ENCODE measurements at regions not wholly inside any gene's neighbourhood (a gene's known extent, or its start where the extent isn't known, plus 50 kb on each side); places are given as distances from the start of the nearest gene placed in this dataset.

DNA sequence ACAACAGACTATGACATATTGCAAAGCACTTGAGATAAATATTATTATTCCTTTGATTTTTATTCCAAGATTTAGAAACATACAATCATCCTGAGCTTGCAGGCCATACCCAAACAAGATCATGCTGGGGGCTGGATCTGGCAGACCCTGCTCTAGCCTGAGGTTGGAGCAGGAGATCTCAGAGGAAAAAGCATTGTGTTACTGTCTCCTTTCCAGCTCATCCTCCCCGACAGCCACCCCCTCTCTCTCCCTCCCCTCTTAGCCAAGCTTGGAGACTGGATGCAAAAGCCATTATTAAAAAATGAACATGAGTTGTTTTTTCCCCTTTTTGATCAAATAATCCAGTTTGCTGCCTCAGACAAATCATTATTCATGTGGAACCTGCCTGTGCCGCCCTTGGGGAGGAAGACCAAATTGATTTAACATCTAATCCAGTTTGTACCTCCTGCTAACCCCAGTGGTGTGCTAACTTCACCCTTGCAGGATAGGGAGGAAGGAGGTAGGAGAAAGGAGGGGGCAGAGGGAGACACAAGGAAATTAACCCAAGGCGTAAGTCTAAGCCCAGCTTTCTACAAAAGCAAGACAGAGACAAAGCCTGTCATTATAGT lies 565.8 kb upstream of the TBX3 start:
- no peak for DNase-seq
- intact Hi-C loops (cut with DNase I): no loop called here

DNA sequence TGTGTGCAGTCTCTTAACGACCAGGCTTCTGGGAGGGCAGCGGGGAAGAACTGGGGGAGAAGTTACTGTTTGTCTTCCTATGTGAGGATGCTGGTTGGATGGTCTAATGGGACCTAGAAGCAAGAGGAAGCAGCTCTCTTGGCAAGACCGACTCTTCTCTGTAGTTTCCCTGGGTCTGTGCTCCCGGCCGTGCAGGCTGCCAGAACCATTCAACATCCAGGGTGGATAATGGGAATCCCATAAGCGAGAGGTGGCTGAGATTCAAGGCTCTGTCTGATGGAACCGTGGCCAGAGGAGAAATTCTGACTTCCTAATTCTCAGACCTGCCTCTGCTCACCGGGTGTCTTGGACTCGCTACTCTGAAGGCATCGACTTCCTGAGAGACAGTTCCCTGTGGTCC lies 561.0 kb upstream of the TBX3 start:
- intact Hi-C loops (cut with DNase I): no loop called here
- no peak for DNase-seq

DNA sequence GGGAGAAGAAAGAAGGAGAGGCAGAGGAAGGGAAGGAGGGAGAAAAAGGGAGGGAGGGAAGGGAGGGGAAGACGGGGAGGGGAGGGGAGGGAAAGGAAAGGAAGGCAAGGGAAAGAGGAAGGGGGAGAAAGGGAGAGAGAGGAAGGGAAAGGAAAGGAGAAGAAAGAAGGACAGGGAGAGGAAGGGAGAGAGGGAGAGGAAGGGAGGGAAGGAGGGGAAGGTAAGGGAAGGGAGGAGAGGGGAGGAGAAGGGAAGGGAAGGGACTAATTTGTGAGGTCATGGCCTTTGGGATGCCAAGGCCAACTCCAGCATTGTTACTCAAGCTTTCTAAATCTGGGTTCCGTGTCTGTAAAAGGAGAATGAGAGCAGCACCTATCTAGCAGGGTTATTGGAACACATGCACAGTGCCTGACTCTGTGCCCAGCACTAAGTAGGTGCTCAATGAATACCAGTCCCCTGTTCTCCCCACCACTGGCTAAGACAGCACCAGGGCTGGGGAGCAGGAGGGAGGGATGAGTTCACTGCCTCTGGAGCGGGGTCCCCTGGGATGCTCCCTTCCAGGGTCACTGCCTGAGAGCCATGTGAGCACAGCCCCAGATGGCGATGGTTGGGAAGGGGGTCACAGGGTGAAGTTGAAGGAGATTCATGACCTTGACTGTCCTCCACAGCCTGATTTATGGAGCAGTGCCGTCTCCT lies 560.1 kb upstream of the TBX3 start:
- no peak for DNase-seq
- intact Hi-C loops (cut with DNase I): no loop called here

DNA sequence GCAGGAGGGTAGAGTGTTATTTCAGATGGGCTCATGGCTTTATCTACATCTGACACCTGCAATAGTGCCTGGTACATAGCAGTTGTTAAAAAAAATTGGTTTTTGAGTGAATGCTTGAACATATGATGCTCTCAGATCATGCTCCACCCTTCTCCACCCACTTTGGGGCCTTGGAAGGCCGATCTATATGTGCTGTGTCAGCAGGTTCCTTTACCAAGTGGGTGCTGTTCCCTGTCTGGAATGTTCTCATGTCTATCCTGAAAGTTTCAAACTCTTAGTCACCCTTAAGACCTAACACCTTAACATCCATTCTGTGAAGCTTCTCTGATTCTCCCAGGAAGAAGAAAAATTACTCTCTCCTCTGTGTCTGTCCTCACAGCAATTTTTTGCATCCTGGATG lies 556.3 kb upstream of the TBX3 start:
- intact Hi-C loops (cut with DNase I): no loop called here
- no peak for DNase-seq

DNA sequence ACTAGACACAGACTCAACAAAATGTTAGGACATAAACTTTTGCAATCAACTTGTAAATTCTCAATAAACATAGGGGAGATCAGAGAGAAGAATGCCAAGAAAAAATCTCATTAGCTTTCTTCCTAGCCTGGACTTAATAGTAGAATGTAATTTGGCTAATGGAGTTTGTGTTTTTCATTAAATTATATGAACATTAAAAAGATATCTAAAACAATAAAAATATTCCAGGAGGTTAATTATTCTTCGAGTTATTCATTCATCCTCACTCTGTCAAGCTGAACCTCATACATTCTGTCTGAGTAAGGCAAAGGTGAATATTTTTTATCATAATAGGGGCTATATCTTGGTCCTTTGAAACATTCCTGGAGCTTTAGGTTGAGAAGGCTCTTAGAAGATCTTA lies 551.9 kb upstream of the TBX3 start:
- intact Hi-C loops (cut with DNase I): no loop called here
- no peak for DNase-seq

DNA sequence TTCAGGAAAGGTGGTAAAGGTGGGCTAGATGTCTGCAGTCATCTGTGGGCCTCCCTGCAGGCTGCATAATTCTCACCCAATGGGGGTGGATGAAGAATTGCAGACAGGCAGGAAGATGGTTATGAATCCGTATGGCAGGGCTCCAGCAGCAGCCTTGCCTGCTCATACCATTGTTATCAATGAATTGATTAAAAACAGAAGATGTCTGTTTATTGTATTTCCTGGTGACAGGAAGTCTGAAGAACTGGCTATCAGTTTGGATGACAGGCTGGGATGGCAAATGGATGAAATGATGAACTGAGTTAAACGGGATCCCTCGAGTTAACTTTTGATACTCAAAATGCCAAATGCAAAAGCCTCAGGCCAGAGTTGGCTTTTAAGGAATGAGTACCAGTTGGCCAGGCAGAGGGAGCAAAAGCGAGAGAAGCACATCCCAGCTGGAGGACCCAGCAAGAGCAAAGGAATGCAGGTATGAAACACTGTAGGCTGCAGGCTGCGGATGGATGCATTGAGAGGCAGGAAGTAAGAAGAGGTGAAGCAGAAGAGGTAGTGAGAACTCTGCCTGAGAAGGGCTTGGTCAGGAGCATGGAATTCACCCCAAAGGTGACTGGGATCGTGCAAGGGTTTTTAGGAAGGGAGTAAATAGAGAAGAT lies 550.0 kb upstream of the TBX3 start:
- DNase-seq: no peak
- intact Hi-C loops (cut with DNase I): no loop called here

DNA sequence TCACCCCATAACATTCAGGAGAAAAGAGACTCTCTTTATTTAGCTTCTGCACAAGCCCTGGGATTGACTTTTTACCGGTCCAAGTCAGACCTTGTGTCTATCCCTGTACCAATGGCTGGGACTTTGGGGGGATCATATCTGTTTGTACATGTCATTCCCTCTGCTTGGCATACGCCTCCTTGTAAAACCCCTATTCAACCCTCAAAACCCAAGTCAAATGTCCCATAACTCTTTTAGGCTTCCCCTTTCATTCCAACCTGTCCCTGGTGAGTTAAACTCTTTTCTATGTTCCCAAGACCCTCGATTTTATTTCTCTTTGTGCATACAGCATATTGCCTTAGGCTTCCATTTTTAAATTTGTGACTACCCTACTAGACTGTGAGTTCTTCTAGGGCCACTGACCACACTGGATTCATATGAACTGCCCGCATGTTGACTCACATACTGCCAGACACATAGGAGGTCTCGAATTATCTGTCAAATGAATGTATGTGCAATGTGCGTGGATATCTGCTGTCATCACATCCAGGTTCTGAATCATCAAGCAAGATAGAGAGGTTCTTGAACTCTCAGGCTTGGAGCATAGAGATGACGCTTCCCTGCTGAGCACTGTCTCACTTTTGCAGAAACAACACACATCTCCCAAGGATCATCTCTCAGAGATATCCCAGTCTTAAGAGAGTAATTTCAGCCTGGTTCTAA lies 548.6 kb upstream of the TBX3 start:
- intact Hi-C loops (cut with DNase I): no loop called here
- no peak for DNase-seq

DNA sequence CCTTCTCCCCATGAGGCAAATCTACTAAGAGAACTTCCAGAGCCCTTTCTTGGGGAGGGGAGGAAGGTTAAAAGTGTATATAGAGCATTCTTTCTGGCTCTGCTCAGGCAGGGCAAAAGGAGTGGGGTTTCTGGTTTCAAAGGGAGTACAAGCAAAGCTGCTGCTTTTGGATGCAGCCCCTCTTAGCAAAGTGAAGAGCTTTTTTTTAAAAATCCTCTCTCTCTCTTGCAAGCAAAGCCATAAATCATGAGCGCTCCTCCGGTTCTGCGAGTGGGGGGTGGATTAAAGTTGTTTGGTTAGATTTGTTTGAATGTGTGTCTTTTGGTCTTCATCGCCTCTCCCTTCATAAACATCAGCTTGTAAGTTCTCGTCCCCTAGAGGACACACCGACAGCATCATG lies 546.6 kb upstream of the TBX3 start:
- no peak for DNase-seq
- intact Hi-C loops (cut with DNase I): no loop called here

DNA sequence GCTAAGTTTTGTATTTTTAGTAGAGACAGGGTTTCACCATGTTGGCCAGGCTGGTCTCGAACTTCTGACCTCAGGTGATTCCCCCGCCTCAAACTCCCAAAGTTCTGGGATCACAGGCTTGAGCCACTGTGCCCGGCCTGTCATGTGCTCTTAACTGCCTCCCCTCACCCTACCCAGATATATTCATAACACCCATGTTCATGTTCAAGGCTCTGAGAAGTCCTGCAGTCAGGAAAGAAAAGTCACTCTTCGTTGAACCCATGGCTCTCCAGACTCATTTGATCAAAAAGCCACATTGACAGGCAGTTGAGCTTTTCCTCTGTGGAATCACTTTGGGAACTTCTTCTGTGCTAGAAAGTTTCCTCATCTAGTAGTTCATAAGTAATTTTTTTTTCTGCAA lies 545.5 kb upstream of the TBX3 start:
- DNase-seq: no peak
- intact Hi-C loops (cut with DNase I): no loop called here

DNA sequence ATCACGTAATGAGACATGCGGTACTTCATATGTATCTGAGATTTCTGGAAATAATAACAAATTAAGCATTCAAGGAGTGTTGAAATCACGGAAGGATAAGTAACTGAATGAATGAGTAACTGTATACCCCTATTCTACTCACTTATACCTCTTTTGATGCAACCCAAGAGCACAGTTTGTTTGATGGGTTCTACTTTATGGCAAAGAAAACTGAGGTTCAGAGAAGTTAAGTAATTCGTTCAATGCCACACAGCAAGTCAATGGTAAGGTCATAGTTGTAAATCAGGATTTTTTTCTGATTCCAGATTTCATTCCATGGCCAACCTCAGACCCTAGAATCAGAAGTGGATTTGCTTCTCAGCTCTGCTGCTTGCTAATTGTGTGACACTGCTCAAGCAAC lies 544.5 kb upstream of the TBX3 start:
- intact Hi-C loops (cut with DNase I): no loop called here

DNA sequence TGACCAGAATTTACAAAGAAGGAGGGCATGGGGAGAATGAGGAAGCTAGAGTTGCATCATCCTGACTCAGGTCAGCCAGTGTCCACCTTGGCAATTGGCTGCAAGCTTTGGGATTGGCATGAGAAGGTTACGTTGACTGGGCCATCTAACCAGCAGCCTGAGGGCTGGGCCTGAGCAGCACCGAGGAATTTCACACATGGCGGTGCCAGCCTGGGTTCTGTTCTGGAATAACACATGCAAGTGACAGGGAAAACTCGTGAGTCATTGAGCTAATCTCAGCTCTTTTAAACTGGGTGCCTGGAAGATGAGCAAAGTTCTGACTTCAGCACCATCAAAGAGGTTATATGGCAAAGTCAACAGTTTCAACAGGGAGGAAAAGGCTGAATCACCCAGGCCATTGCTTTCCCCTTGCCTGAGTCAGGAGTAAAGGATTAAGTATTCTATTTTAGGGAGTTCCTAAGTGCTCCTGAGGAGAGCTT lies 543.2 kb upstream of the TBX3 start:
- intact Hi-C loops (cut with DNase I): no loop called here
- DNase-seq: peak in 34 of 42 donors; percentile 9 to 72 (median 40)

More for the DNA sequence above, 544.5 kb upstream of the TBX3 start:
- DNase-seq: no peak

DNA sequence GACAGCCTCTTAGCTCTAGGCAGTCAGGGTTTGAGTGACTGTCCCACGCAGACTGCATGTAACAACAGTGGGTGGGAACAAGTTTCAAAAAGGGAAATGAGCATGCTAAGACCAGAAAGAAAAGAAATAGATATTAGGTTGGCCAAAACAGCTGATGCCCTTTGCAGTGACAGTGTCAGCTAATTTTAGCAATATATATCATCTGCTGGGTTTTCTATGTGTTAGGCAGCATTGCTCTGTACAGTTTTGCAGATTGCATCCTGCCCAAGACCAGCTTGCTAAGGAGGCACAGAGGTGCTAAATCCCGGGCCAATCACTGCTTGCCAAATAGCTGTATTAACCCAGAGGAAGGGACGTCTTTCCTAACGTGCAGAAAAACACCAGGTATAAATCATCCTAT lies 541.9 kb upstream of the TBX3 start:
- intact Hi-C loops (cut with DNase I): no loop called here
- no peak for DNase-seq

DNA sequence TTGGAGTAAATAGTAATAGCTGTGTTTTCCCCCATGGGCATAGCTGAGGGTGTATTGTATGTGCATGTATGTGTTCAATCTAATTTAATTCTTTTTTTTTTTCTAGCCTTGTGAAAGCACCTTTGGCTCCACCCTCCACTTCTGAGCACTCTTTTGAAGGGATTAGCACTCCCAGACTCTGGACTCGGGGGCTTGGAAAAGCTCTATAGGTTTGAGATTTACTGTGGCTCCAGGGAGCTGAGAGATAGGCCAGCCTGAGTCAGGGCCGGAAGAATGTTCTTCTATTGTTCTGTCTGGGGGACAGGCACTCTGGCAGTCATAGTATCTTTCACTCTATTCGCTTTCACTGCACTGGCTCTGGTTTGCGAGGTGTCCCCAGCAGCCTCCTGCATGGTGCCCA lies 540.0 kb upstream of the TBX3 start:
- DNase-seq: no peak
- intact Hi-C loops (cut with DNase I): no loop called here

DNA sequence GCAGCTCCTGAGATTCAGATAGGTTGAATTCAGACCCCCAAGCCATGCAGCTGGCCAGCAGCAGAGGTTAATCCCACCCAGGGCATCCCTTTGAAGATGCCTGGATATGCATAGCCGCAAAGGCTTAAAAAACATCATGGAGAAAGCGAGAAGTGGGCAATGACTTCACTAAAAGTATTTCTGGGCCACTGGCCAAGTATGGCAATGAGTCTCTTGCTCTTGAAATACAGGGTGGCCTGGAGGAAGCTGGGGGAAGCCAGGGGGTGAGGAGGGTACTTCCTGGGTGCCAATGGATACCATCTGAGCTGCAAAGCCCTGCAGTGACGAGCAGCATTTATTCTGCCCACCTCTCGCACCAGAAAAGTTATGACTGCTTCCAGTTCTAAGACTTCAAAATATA lies 539.3 kb upstream of the TBX3 start:
- intact Hi-C loops (cut with DNase I): no loop called here
- no peak for DNase-seq

DNA sequence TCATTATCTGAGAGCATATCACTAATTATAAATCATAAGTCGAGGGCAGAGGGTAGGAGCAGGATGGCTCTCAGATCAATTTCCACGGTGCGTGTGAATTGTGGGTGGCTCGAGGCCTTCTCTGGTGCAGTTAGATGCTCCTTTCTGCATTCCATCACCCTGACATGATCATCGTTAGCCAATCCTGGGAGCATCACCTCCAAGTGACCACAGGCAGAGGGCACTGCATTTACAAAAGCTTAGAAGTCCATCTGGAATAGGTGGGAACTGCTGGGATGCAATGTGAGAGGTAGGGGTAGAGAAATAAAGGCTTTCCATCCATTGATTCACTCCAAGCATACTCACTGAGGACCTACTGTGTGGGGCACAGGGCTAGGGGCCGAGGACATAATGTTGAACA lies 538.2 kb upstream of the TBX3 start:
- intact Hi-C loops (cut with DNase I): no loop called here

DNA sequence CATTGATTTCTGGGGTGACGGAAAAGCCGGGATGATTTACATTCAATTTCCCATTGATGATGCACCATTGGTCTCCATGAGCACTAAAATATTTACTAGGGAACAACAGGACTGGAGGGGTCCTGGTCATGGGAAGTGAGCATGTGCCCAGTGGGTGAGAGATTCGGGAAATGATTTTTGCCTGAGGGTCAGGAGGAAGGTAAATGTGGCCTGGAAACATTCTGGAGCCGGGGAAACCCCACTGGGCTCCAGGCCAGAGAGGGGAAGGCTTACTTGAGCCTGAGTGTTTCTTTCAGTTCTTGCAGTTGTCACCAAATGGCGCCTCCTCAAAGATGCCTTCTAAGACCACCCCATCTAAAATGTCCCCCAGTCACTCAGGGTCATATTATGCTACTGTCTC lies 532.3 kb upstream of the TBX3 start:
- intact Hi-C loops (cut with DNase I): no loop called here
- DNase-seq: no peak

More for the DNA sequence above, 538.2 kb upstream of the TBX3 start:
- DNase-seq: no peak

DNA sequence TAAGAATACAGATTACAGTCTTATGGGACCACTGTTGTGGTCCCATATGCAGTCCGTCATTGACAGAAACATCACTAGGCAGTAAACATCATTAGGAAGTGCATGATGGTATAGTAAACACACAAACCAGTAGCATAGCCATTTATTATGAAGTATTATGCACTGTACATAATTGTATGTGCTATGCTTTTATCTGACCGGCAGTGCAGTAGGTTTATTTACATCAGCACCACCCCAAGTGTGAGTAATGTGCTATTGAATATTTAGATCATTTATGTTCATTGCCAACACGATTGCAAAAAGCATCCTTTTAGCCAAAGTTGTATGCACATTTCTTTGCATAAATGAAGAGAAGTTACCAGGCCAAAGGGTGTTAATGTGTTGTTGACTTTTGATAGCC lies 531.6 kb upstream of the TBX3 start:
- intact Hi-C loops (cut with DNase I): no loop called here

DNA sequence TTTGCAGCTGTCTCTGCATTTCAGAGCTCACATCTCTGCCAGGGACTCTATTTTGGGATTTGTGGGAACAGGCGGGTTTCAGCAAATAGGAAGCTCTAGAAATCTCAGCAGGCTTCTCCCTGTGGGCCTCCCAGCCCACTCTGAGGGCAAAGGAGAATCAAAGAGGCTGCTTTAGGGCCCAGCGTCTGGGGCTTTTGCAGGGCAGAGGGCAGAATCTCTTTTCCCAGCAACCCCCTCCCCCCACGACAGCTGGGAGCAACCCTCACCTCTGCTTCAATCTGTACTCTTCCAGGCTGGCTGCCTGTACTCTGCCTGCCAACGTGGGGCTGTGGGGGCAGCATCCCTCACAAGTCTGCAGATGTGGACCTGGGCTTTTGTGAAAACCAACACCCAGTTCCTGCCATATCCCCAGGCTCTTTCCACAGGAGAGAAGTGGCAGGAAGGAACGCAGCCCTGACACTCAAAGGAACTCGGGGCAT lies 529.6 kb upstream of the TBX3 start:
- peak in 40 of 42 donors; percentile 4 to 75 (median 43) for DNase-seq
- intact Hi-C loops (cut with DNase I): no loop called here

More for the DNA sequence above, 531.6 kb upstream of the TBX3 start:
- DNase-seq: no peak

DNA sequence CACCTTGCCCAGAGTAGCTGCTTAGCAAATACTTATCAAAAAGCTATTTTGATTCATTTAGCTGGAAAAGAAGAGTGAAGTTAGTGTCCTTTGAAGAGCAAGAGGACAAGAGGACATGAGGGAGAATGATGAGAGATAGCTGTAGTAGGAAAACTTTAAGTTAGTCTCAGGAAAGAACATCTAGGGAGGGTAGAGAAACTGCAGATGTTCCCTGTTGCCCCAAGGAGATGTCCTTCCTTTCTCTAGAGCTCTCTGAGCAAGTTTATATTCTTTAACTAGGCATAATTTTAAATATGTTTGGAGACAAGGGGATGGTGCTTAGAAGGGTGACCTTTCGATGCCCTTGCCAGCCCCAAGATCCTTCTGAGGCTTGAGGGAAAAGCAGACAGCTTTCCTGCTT lies 529.1 kb upstream of the TBX3 start:
- intact Hi-C loops (cut with DNase I): no loop called here
- DNase-seq: no peak

DNA sequence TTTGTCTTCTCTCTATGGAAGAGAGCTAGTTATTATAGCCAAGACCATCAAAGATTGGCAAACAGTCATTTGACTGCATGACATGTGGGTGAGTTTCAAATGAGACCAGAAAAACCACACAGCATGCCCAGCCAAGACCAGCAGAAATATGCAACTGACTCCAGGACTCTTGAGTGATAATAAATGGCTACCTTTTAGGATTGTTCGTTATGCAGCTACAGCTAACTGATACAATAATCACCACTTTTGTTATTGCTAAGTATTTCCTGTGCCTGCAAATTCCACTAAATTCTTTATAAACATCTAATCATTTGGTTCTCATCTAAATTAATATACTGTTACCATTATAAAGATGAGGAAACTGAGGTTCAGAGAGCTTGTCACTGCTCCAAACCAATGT lies 528.4 kb upstream of the TBX3 start:
- intact Hi-C loops (cut with DNase I): no loop called here
- DNase-seq: no peak
